GM12874 (cell line): ENCODE measurements at regions not wholly inside any gene's neighbourhood (a gene's known extent, or its start where the extent isn't known, plus 50 kb on each side); places are given as distances from the start of the nearest gene placed in this dataset.

Source experiments
- CTCF ChIP-seq: IDR thresholded peaks from 2 replicates; pipeline ENCODE4 v1.5.1; 2011; ENCODE audit warnings: low read depth, mild to moderate bottlenecking, control low read depth, low read length, moderate library complexity; ENCODE audit not compliant: insufficient read depth

GRCh38 chr13:91139232-91139631 lies 208.3 kb upstream of the MIR17HG start:
- no peak for TF ChIP-seq CTCF

GRCh38 chr13:91141543-91142061 lies 205.9 kb upstream of the MIR17HG start:
- no peak for TF ChIP-seq CTCF

DNA sequence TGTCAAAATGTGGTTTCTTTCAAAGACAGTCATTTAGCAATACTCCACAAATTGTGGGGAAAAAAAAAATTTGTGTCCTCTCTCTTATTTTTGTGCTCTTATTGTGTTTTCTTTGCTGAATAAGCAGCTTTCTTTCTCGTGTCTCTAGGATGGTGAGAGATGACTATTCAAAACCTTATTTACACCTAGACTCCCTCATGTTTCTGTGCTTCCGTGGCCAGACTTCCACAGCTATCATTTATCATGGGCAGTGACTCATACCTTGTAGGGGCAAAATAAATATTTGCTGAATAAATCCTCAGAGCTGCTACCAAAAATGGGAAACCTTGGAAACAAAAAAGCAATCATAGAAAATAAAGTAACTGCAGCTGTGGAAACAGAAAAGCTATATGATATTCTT lies 204.9 kb upstream of the MIR17HG start:
- no peak for TF ChIP-seq CTCF

- TF ChIP-seq CTCF, result no peak
Observed at GRCh38 chr13:91144054-91144453, 203.4 kb upstream of the MIR17HG start.

- no peak for TF ChIP-seq CTCF
Observed at GRCh38 chr13:91144486-91144885, 203.0 kb upstream of the MIR17HG start.

DNA sequence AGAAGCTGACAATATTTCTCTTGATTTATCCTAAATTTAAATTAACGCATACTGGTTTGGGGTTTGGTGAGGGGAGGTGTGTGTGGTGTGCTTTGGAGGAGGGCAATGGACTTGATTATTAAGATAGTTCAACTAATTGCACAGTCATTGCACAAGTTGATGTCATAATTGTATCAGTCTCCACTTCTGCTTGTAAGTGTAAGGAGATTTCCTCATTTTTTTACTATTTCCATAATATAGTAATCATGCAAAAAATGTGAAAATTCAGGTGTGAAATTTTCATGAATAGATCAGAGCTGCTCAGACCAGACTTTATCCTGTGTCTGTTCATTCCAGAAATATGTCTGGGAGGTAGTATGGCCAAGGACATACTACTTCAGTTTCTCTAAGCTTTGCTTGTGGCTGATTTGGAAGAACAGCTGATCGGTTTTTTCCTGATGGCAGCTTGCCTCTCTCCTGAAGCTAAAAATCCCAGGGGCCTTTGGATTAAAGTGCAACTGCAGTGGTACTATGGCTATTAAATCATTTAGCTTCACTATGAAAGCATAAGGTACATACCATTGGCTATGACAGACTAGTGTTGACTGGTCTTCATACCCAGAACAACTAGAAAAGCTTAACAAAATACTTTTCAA lies 201.8 kb upstream of the MIR17HG start:
- no peak for TF ChIP-seq CTCF

- TF ChIP-seq CTCF, result no peak
Observed at GRCh38 chr13:91146601-91147000, 200.9 kb upstream of the MIR17HG start.
